ENCODE measurements at regions not wholly inside any gene's neighbourhood (a gene's known extent, or its start where the extent isn't known, plus 50 kb on each side); places are given as distances from the start of the nearest gene placed in this dataset.

DNA sequence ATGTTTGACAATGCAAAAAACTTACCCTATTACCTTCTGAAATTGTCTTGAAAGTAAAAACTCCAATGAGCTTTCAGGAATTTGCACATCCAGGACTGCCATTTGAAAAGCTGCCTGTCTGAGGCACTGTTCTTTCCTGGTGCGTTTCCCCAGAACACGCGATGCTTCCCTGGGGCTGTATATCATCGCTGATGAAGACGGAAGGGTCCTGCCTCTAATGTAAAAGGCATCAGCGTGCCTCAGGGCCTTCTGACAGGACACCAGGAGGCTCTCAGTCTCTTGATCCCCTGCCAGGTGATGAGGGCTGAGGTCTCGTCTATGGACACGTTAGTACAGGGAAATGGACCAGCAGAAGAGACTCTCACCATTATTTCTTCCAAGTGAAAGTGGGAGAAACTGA is 296.8 kb downstream of the EFNB2 start:
- Histone ChIP-seq H3K79me2 (ENCODE audit: control insufficient read depth, insufficient read depth, low read length) (no peaks in the 10 kb centered on the region), H4K20me1 (ENCODE audit: control insufficient read depth, extremely low read depth, insufficient read depth, low read length) (no peaks in the 10 kb centered on the region), H3K9me3 (ENCODE audit: control insufficient read depth, insufficient read depth, low read depth, low read length) (no peaks in the 10 kb centered on the region), H3K36me3 (ENCODE audit: control insufficient read depth, insufficient read depth, low read length) (no peaks in the 10 kb centered on the region), H3K4me3 (replicated peaks in 1 of 4; ENCODE audit: control extremely low read depth in 1 of 4, insufficient read depth in 1 of 4, low read depth in 3 of 4, low read length in 4 of 4) (no peak overlapping the region), H3K4me2 (ENCODE audit: extremely low read depth, insufficient read depth, low read length) (no peak overlapping the region), H3K27me3 (ENCODE audit: control insufficient read depth, insufficient read depth, low read length) (no peaks in the 10 kb centered on the region), H2AFZ (ENCODE audit: low read length) (no peak overlapping the region), H3K4me1 (ENCODE audit: control insufficient read depth, extremely low read depth, insufficient read depth, low read length) (no peaks in the 10 kb centered on the region), H3K27ac (ENCODE audit: insufficient read depth, low read length) (no peak overlapping the region), H3K9ac (ENCODE audit: insufficient read depth, low read length) (no peak overlapping the region)
- no peak for DNase-seq (ENCODE audit: low read depth in 2 of 2)
- TF ChIP-seq CTCF (conservative IDR thresholded peaks at IDR 0.05 in 1 of 2, IDR thresholded peaks at IDR 0.05 in 1 of 2; ENCODE audit: low read depth in 1 of 2, low read length in 2 of 2), result no peak
- no peak for TF ChIP-seq EZH2 (IDR thresholded peaks at IDR 0.05; ENCODE audit: low read length, missing control alignments)

DNA sequence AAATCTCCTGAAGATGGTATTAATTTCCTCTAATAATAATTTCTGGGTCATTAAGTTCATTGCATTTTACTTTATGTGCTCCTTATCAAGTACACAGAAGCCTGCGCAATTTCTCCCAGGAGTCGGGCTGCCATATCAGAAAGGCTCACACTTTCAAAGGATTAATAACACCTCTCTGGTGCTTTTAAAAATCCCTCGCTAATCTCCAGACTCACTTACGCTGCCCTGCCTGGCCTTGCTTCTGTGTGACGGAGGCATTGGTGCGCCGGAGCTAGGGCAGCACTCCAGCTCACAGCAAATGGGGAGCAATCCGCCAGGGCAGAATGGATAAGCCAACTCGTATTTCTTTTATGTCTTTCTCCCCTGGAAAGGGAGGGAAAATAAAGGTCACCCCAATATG is 300.8 kb downstream of the EFNB2 start:
- no peak for DNase-seq (ENCODE audit: low read depth in 2 of 2)
- no peak overlapping the region for H3K9ac ChIP-seq (ENCODE audit: insufficient read depth, low read length)
- no peaks in the 10 kb centered on the region for H3K4me1 ChIP-seq (ENCODE audit: control insufficient read depth, extremely low read depth, insufficient read depth, low read length)
- no peaks in the 10 kb centered on the region for H3K9me3 ChIP-seq (ENCODE audit: control insufficient read depth, insufficient read depth, low read depth, low read length)
- H2AFZ ChIP-seq (ENCODE audit: low read length), result no peak overlapping the region
- no peaks in the 10 kb centered on the region for H3K79me2 ChIP-seq (ENCODE audit: control insufficient read depth, insufficient read depth, low read length)
- no peaks in the 10 kb centered on the region for H3K27me3 ChIP-seq (ENCODE audit: control insufficient read depth, insufficient read depth, low read length)
- TF ChIP-seq EZH2 (IDR thresholded peaks at IDR 0.05; ENCODE audit: low read length, missing control alignments) (no peak), CTCF (conservative IDR thresholded peaks at IDR 0.05 in 1 of 2, IDR thresholded peaks at IDR 0.05 in 1 of 2; ENCODE audit: low read depth in 1 of 2, low read length in 2 of 2) (no peak)
- no peaks in the 10 kb centered on the region for H3K36me3 ChIP-seq (ENCODE audit: control insufficient read depth, insufficient read depth, low read length)
- H3K4me3 ChIP-seq (replicated peaks in 1 of 4; ENCODE audit: control extremely low read depth in 1 of 4, insufficient read depth in 1 of 4, low read depth in 3 of 4, low read length in 4 of 4), result no peak overlapping the region
- no peak overlapping the region for H3K27ac ChIP-seq (ENCODE audit: insufficient read depth, low read length)
- H4K20me1 ChIP-seq (ENCODE audit: control insufficient read depth, extremely low read depth, insufficient read depth, low read length), result no peaks in the 10 kb centered on the region
- no peak overlapping the region for H3K4me2 ChIP-seq (ENCODE audit: extremely low read depth, insufficient read depth, low read length)

- no peaks in the 10 kb centered on the region for H3K9me3 ChIP-seq (ENCODE audit: control insufficient read depth, insufficient read depth, low read depth, low read length)
- no peak for TF ChIP-seq EZH2 (IDR thresholded peaks at IDR 0.05; ENCODE audit: low read length, missing control alignments)
- TF ChIP-seq CTCF (conservative IDR thresholded peaks at IDR 0.05 in 1 of 2, IDR thresholded peaks at IDR 0.05 in 1 of 2; ENCODE audit: low read depth in 1 of 2, low read length in 2 of 2), result no peak
Measured at GRCh38 chr13:106233134-106233735, 302.2 kb downstream of the EFNB2 start.

More at GRCh38 chr13:106233134-106233735, 302.2 kb downstream of the EFNB2 start:
- no peaks in the 10 kb centered on the region for H4K20me1 ChIP-seq (ENCODE audit: control insufficient read depth, extremely low read depth, insufficient read depth, low read length)
- H3K36me3 ChIP-seq (ENCODE audit: control insufficient read depth, insufficient read depth, low read length), result no peaks in the 10 kb centered on the region
- no peak overlapping the region for H3K27ac ChIP-seq (ENCODE audit: insufficient read depth, low read length)
- no peaks in the 10 kb centered on the region for H3K79me2 ChIP-seq (ENCODE audit: control insufficient read depth, insufficient read depth, low read length)
- H3K4me3 ChIP-seq (replicated peaks in 1 of 4; ENCODE audit: control extremely low read depth in 1 of 4, insufficient read depth in 1 of 4, low read depth in 3 of 4, low read length in 4 of 4), result no peak overlapping the region
- no peak overlapping the region for H3K9ac ChIP-seq (ENCODE audit: insufficient read depth, low read length)
- no peak for DNase-seq (ENCODE audit: low read depth in 2 of 2)
- H3K4me2 ChIP-seq (ENCODE audit: extremely low read depth, insufficient read depth, low read length), result no peak overlapping the region
- no peaks in the 10 kb centered on the region for H3K4me1 ChIP-seq (ENCODE audit: control insufficient read depth, extremely low read depth, insufficient read depth, low read length)
- H3K27me3 ChIP-seq (ENCODE audit: control insufficient read depth, insufficient read depth, low read length), result no peaks in the 10 kb centered on the region
- no peak overlapping the region for H2AFZ ChIP-seq (ENCODE audit: low read length)
